Stomach smooth muscle (tissue), 2 donors: ENCODE measurements at regions not wholly inside any gene's neighbourhood (a gene's known extent, or its start where the extent isn't known, plus 50 kb on each side); places are given as distances from the start of the nearest gene placed in this dataset.

Experiments
- H3K27ac ChIP-seq: one replicate; pipeline ENCODE4 v1.7.0; 2013; ENCODE audit warnings: mild to moderate bottlenecking, low read length, inconsistent platforms
- H3K27me3 ChIP-seq, 2 donors: one replicate each; pipeline ENCODE4 v1.7.0; 2013; ENCODE audit warnings: low read length in 2 of 2; ENCODE audit not compliant: insufficient read depth in 2 of 2, control insufficient read depth in 1 of 2
- H3K36me3 ChIP-seq, 2 donors: one replicate each; pipeline ENCODE4 v1.7.0; 2013; ENCODE audit warnings: low read length in 2 of 2; ENCODE audit not compliant: control insufficient read depth in 2 of 2, insufficient read depth in 2 of 2
- H3K4me1 ChIP-seq: one replicate; pipeline ENCODE4 v1.7.0; 2013; ENCODE audit warnings: low read length; ENCODE audit not compliant: control insufficient read depth, insufficient read depth
- H3K4me3 ChIP-seq, 2 donors: one replicate each; pipeline ENCODE4 v1.7.0; 2013; ENCODE audit warnings: low read length in 2 of 2
- H3K9ac ChIP-seq, 2 donors: one replicate each; pipeline ENCODE4 v1.7.0; 2013; ENCODE audit warnings: low read length in 2 of 2, mild to moderate bottlenecking in 1 of 2
- H3K9me3 ChIP-seq, 2 donors: one replicate each; pipeline ENCODE4 v1.7.0; 2013; ENCODE audit warnings: low read length in 2 of 2; ENCODE audit not compliant: control insufficient read depth in 2 of 2
- donor health status: healthy.
- donor health status: Pancreatic carcinoma.

DNA sequence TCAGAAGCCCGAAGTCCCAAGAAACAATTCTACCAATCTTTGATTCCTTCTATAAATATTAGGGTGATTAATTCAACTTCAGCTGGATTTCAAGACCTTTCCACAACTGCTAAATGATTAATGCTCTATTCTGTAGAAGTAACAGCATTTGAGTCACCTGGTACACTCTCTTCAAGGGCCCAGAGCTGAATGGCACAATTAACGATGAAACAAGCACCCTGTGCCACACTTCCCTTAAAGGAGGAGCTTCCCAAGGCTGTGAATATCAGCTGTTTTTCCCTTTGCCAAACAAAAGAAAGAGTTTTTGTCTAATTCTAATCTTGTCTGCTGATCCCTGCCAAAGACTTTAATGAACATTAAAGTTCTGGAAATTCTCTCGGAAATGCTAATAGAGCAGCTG lies 56.0 kb downstream of the BOD1L2 start:
- H3K4me1 ChIP-seq: no peaks in the 10 kb centered on the region

DNA sequence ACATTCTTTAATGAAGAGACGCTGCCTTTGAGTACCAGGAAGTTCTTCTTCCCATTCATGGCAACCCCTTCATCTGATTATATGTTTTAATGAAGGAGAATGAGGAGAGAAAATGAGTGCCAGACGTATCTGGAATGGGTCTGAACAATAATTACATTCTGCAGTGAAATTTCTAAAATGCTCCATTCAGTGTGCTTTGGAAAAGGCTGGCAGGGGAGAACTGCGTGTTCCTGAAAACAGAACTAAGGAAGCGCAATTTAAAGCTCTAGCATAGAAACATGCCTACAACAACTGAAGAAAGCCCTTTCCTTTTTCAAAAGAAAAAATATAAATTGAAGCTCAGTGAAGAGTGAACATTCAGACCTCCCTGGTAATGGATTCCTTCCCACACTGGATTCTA lies 58.8 kb downstream of the BOD1L2 start:
- H3K4me3 ChIP-seq: no peak overlapping the region
- H3K27ac ChIP-seq: no peak overlapping the region
- peaks cover 5 to 8% of the 10 kb centered on the region in 2 donors for H3K27me3 ChIP-seq
- H3K4me1 ChIP-seq: peaks cover 4% of the 10 kb centered on the region
- no peak overlapping the region for H3K9ac ChIP-seq
- no peaks in the 10 kb centered on the region for H3K36me3 ChIP-seq
- peaks cover 0 to 3% of the 10 kb centered on the region in 2 donors for H3K9me3 ChIP-seq

More for the DNA sequence above, 56.0 kb downstream of the BOD1L2 start:
- Histone ChIP-seq H3K9ac (no peak overlapping the region), H3K4me3 (no peak overlapping the region), H3K27ac (no peak overlapping the region), H3K9me3 (peaks cover 0 to 3% of the 10 kb centered on the region in 2 donors), H3K36me3 (no peaks in the 10 kb centered on the region), H3K27me3 (no peaks in the 10 kb centered on the region)

DNA sequence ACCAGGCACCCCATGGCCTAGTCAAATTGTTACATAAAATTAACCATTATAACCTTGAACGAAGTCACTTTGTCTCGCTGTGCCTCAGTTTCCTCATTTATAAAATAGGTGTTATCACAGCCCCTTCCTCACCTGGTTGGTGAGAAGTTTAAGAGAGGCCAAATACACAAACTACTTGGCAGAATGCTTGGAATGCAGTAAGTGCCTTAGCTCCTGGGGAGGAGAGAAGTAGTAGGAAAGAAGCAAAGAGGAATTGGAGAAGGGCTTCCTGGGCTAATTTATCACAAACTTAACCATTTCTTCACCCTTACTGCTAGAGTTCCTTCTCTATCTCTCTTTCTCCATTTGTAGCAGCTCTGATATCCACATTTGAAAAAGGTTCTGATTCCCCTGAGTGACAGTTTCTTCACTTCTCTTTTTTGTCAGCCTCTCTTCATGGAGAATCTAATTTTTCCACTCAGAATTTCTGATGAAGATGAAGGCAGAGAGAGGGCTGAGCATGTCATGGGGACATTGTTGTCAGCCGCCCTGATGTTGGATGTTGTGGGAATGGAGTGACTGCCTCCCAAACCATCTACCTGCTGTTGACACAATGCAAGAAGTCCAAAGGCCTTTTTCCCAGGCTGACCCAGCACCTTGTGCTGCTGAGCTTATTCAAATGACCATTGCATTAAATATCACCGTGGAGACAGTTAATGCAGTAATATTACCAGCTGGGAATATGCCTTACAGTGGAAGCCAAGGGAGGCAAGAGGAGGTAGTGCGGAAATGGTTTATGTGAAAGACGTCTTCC lies 60.4 kb downstream of the BOD1L2 start:
- Histone ChIP-seq H3K27ac (no peak overlapping the region), H3K9ac (no peak overlapping the region), H3K4me3 (no peak overlapping the region), H3K36me3 (no peaks in the 10 kb centered on the region), H3K9me3 (peaks cover 0 to 3% of the 10 kb centered on the region in 2 donors), H3K4me1 (peaks cover 4% of the 10 kb centered on the region), H3K27me3 (peaks cover 8 to 9% of the 10 kb centered on the region in 2 donors)

DNA sequence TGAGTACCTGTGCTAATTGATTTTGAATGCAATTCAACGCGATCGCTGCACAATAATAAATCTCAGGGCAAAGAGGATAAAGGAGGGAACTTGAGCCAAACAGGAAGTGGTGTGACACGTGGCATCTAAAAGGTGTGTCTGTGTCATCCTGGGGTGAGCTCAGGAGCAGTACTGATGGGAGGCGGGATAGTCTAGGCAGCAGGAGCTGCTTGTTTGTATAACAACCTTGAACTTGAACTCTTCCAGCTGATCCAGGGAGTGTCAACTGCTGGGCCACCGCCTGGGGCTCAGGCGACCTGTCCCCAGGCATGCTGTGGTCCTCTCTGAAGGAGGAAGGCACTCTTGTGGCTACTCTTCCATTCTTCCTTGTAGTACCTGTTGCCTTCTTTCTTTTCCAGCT lies 61.2 kb downstream of the BOD1L2 start:
- H3K9me3 ChIP-seq: peaks cover 0 to 3% of the 10 kb centered on the region in 2 donors
- H3K4me3 ChIP-seq: no peak overlapping the region
- no peaks in the 10 kb centered on the region for H3K36me3 ChIP-seq
- H3K4me1 ChIP-seq: peaks cover 4% of the 10 kb centered on the region
- no peak overlapping the region for H3K9ac ChIP-seq
- peaks cover 8 to 9% of the 10 kb centered on the region in 2 donors for H3K27me3 ChIP-seq
- no peak overlapping the region for H3K27ac ChIP-seq

DNA sequence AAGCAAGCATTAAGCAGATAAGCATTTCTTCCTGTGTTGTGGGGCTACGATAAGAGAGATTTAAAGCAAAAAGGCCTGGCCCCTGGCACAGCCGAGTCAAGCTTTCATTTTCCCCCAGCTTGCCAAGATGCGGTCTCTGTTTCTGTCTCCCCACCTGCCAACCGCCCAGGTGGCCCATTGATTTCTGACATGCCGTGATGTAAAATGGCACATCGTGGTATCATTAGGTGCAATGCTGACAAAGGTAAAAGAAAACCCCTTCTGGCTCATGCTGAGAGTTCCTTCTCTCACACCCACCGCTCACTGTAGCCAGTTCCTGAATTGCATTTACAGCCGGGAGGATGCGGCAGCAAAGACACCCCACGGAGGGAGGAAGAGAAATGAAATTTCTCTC lies 62.8 kb downstream of the BOD1L2 start:
- peaks cover 4% of the 10 kb centered on the region for H3K4me1 ChIP-seq
- H3K27ac ChIP-seq: no peak overlapping the region
- no peak overlapping the region for H3K9ac ChIP-seq
- peak overlapping the region; percentile 0 to 36 for H3K4me3 ChIP-seq
- H3K9me3 ChIP-seq: no peaks in the 10 kb centered on the region
- H3K27me3 ChIP-seq: peaks cover 8 to 9% of the 10 kb centered on the region in 2 donors
- H3K36me3 ChIP-seq: no peaks in the 10 kb centered on the region

DNA sequence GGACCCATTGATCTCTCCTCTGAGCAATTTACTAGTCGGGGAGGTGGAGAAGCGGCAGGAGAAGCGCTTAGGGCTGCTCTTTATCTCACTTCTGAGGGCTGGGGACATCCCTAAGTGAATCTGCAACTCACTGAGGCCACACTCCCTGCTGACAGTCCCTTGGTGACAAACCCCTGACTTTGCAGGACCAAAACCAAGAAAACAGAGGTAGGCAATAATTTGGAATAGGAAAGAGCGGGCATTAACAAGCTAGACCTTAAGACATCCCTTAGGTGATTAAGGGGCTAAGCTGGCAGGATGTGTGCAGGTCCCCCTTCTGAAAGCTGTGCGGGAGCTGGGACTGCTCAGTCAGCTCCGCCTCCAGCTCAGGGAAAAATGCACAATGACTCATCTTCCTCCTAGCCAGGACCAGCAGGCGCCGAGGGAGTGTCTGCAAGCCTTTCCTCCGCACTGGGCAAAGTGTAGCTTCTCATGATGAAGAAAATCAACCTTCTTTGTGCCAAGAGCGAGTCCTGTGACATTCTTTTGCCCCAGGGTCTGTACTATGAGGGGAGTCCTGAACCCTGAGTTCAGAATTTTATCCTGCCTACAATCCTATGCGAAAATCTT lies 63.3 kb downstream of the BOD1L2 start:
- H3K4me3 ChIP-seq: peak overlapping the region; percentile 0 to 36
- no peaks in the 10 kb centered on the region for H3K36me3 ChIP-seq
- H3K4me1 ChIP-seq: peaks cover 4% of the 10 kb centered on the region
- no peaks in the 10 kb centered on the region for H3K9me3 ChIP-seq
- H3K27me3 ChIP-seq: peaks cover 8 to 9% of the 10 kb centered on the region in 2 donors
- no peak overlapping the region for H3K27ac ChIP-seq
- H3K9ac ChIP-seq: no peak overlapping the region

DNA sequence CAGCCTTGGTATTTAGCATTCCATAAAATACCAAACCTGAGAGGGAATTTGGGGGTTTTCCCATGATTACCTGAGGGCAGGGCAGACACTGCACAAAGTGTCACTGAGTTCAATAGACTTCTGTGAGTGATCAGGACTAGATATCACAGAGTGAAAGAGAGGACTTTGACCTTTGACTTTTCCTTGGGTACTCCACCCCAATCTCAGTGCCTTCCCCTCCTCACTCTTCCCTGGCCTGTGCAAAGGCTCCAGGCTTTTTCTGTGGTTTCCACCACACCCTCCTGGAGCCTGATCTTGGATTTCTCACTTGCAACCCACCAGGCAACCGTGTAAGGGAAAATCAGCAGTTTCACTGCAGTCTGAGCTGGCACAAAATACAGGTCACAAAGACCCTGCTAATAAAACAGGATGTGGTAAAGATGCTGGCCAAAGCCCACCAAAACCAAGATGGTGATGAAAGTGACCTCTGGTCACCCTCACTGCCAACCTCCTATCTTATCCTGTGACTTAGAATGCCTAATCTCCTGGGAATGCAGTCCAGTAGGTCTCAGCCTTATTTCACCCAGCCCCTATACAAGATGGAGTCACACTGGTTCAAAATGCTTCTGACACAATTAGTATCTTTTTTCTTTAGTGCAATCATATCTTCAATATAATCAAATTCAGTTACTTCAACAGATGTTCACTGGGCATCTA lies 64.0 kb downstream of the BOD1L2 start:
- Histone ChIP-seq H3K4me3 (no peak overlapping the region), H3K36me3 (no peaks in the 10 kb centered on the region), H3K4me1 (peaks cover 4% of the 10 kb centered on the region), H3K27me3 (peaks cover 8 to 9% of the 10 kb centered on the region in 2 donors), H3K27ac (no peak overlapping the region), H3K9me3 (no peaks in the 10 kb centered on the region), H3K9ac (no peak overlapping the region)

DNA sequence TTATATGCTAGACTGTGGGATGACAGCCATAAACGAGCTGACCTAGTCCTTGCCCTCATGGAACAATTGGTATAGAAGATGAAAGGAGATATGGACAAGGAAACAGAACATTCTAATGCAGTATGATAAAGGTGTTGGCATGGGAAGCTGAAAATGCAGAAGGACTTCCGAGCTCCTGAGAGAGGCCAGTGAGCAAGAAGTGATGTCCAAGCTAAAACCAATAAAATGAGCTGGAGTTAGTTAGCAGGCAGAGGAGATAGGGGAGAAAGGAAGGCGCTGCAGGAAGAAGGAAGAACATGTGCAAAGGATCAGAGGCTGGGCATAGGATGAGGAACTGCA lies 64.5 kb downstream of the BOD1L2 start:
- Histone ChIP-seq H3K4me1 (peaks cover 4% of the 10 kb centered on the region), H3K9ac (no peak overlapping the region), H3K27me3 (peaks cover 8 to 9% of the 10 kb centered on the region in 2 donors), H3K9me3 (no peaks in the 10 kb centered on the region), H3K27ac (no peak overlapping the region), H3K4me3 (no peak overlapping the region), H3K36me3 (no peaks in the 10 kb centered on the region)

DNA sequence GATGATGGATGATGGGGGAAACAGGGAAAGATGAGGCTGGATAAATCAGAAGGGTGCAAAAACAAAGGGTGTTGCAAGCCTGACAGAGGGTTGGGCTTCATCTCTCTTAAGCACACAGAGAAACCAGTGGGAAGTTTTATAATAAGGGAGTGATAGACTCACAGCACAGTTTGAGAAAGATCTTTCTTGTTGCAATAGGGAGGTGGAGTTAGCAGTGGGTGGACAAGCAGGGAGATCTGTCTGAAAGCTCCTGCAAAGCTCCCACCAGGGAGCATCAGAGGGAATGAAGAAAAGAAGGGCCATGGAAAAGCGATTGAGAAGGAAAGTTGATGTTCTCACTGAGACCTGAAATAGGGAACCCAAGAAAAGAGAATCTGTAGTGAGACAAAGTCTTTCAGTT lies 64.9 kb downstream of the BOD1L2 start:
- H3K27me3 ChIP-seq: peaks cover 8 to 9% of the 10 kb centered on the region in 2 donors
- H3K9me3 ChIP-seq: no peaks in the 10 kb centered on the region
- H3K27ac ChIP-seq: no peak overlapping the region
- H3K4me1 ChIP-seq: peaks cover 4% of the 10 kb centered on the region
- H3K9ac ChIP-seq: no peak overlapping the region
- no peaks in the 10 kb centered on the region for H3K36me3 ChIP-seq
- no peak overlapping the region for H3K4me3 ChIP-seq

DNA sequence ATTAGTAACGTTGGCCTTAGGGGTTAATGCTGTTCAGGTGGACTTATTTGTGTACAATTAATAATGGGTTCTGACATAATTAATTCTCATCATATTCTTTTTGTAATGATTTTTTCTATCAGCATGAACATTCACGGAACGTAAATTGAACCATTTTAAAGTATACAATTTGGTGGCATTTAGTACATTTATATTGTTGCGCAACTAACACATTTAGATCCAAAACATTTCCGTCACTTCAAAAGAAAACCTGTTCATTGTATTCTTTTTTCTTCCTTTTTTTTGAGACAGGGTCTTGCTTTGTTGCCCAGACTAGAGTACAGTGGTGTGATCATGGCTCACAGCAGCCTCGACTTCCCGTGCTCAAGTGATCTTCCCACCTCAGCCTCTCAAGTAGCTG lies 65.8 kb downstream of the BOD1L2 start:
- H3K9ac ChIP-seq: no peak overlapping the region
- H3K4me3 ChIP-seq: no peak overlapping the region
- no peaks in the 10 kb centered on the region for H3K9me3 ChIP-seq
- H3K36me3 ChIP-seq: no peaks in the 10 kb centered on the region
- no peak overlapping the region for H3K27ac ChIP-seq
- peaks cover 8 to 9% of the 10 kb centered on the region in 2 donors for H3K27me3 ChIP-seq
- peaks cover 4% of the 10 kb centered on the region for H3K4me1 ChIP-seq
